ENCODE measurements at regions not wholly inside any gene's neighbourhood (a gene's known extent, or its start where the extent isn't known, plus 50 kb on each side); places are given as distances from the start of the nearest gene placed in this dataset.

DNA sequence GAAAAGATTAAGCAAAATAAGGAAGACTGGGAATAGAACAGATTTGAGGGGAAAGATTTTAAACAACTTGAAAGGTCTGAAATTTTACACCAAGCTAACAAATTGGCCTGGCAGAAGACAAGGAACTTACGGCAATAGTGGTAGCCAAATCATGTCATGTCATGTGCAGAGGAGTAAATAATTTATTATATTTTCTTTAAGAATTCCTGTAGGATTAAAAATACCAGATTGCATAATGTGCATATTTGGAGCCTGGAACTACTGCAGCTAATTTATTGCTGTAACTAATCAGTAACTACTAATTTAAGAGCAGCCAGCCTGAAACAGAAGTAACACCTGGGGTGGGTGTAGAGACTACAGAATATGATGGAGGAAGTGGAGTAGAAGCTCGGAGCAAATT is 334.3 kb downstream of the TGFB2 start:
- TF ChIP-seq EZH2phosphoT487 (IDR thresholded peaks at IDR 0.05; ENCODE audit: borderline replicate concordance, low read length) (no peak), EZH2 (IDR thresholded peaks at IDR 0.05; ENCODE audit: low read length, unreplicated experiment) (no peak)
- TF ChIP-seq, protein P1, sequence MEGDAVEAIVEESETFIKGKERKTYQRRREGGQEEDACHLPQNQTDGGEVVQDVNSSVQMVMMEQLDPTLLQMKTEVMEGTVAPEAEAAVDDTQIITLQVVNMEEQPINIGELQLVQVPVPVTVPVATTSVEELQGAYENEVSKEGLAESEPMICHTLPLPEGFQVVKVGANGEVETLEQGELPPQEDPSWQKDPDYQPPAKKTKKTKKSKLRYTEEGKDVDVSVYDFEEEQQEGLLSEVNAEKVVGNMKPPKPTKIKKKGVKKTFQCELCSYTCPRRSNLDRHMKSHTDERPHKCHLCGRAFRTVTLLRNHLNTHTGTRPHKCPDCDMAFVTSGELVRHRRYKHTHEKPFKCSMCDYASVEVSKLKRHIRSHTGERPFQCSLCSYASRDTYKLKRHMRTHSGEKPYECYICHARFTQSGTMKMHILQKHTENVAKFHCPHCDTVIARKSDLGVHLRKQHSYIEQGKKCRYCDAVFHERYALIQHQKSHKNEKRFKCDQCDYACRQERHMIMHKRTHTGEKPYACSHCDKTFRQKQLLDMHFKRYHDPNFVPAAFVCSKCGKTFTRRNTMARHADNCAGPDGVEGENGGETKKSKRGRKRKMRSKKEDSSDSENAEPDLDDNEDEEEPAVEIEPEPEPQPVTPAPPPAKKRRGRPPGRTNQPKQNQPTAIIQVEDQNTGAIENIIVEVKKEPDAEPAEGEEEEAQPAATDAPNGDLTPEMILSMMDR (conservative IDR thresholded peaks at IDR 0.05; ENCODE audit: low read depth, low read length): no peak
